Stimulated activated naive CD8-positive, alpha-beta T cell treated with anti-CD3 and anti-CD28 coated beads, Interleukin-15, amount 100 ng/mL, for 72 hours (primary cell): ENCODE measurements at regions not wholly inside any gene's neighbourhood (a gene's known extent, or its start where the extent isn't known, plus 50 kb on each side); places are given as distances from the start of the nearest gene placed in this dataset.

Source experiments
- ATAC-seq: fragments of 150-1000 bp; cut with Tn5 transposase; 2 replicates; pipeline ENCODE4 v1.10.0; 2021; ENCODE audit warnings: mild to moderate bottlenecking, moderate library complexity
- DNase-seq, 2 donors: peaks; one replicate each; pipeline ENCODE4 v3.0.0; 2021 to 2022
- H3K27ac Mint-ChIP-seq, 2 donors: one replicate each; pipeline ENCODE4 v1.8.0; 2022; ENCODE audit warnings: mild to moderate bottlenecking in 2 of 2, mixed read lengths in 2 of 2, moderate library complexity in 2 of 2
- H3K27me3 Mint-ChIP-seq: one replicate; pipeline ENCODE4 v1.8.0; 2022; ENCODE audit warnings: mixed read lengths
- H3K4me1 Mint-ChIP-seq: one replicate; pipeline ENCODE4 v1.8.0; 2022; ENCODE audit warnings: mild to moderate bottlenecking, mixed read lengths
- H3K4me3 Mint-ChIP-seq, 2 donors: one replicate each; pipeline ENCODE4 v1.8.0; 2022; ENCODE audit warnings: mild to moderate bottlenecking in 2 of 2, mixed read lengths in 2 of 2, moderate library complexity in 1 of 2
- H3K9me3 Mint-ChIP-seq, 2 donors: one replicate each; pipeline ENCODE4 v1.8.0; 2022; ENCODE audit warnings: mixed read lengths in 2 of 2

DNA sequence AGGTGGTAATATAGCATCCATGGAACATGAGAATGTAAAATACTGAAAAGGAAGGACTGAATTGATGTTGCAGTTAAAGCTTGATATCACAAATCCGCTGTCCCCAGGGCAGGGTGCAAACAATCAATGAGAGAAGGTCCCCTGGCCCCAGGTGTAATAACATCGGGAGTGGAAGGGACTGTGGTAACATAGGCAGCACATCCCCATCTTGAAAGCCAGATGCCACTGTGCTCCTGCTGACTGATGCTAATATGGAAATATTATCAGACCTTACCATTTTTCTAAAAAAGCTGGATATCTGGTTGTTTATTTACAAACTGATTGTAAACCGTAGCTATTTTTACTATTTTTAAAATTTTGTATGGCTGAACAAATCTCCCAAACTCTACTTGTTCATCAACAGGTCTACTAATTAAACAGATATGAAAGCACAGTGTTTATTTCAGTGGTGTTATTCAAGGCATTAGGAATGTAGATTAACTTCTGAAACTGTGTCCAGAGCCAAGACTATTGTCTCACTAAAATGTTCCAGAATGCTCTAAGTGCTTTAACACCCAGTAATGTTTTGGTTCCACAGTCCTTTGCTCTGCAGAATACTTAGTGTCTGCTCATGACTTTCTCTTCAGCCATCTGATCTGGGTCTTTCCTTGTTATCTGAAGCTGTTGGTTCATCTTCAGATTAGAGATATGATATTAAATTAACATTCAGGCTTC lies 386.0 kb upstream of the RARB start:
- no peaks in the 10 kb centered on the region for H3K27me3 Mint-ChIP-seq
- no peak overlapping the region for H3K27ac Mint-ChIP-seq
- no peak overlapping the region for H3K4me3 Mint-ChIP-seq
- DNase-seq: no peak
- ATAC-seq: no peak
- no peaks in the 10 kb centered on the region for H3K4me1 Mint-ChIP-seq
- H3K9me3 Mint-ChIP-seq: peaks cover 0 to 4% of the 10 kb centered on the region in 2 donors

DNA sequence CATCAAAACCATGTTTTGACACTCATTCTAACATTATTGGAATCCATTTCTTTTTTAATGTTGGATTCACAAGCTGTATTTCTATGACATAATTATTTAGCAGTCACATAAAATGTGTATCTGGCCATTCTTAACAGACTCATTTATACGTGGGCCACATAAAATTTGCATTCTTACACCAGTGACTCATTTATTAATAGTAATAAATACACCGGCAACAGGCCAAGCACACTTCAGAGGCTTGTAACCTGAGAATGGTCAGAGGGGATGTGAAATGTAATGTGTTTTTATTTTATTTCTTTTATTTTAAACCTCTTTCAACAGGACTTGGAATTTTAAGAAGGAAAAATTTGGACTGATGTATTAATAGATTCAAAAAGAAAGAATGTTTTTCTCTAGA lies 384.9 kb upstream of the RARB start:
- Mint-ChIP-seq H3K4me1 (no peaks in the 10 kb centered on the region), H3K27me3 (no peaks in the 10 kb centered on the region), H3K9me3 (peaks cover 4 to 6% of the 10 kb centered on the region in 2 donors), H3K4me3 (no peak overlapping the region), H3K27ac (no peak overlapping the region)
- ATAC-seq (no peak), DNase-seq (no peak)

DNA sequence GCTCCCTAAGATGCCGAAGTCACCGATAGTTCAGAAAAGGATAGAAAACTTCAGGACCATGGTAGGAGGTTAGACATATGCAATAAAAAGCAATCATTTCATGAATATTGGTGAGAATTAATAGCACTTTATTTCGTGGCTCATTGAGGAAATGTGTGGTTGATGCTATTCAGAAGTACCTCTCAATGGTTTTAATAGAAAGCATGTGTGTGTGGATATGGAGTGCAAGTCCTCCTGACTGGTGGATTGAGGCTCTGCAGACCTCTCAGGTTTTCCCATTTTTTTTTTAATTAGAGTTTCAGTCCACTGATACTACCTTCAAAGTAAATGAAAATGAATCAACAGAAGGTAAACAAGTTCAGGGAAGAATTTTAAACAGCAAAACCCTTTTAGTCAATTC lies 384.3 kb upstream of the RARB start:
- no peaks in the 10 kb centered on the region for H3K4me1 Mint-ChIP-seq
- no peaks in the 10 kb centered on the region for H3K27me3 Mint-ChIP-seq
- no peak for ATAC-seq
- no peak overlapping the region for H3K4me3 Mint-ChIP-seq
- peaks cover 4 to 7% of the 10 kb centered on the region in 2 donors for H3K9me3 Mint-ChIP-seq
- no peak for DNase-seq
- no peak overlapping the region for H3K27ac Mint-ChIP-seq

DNA sequence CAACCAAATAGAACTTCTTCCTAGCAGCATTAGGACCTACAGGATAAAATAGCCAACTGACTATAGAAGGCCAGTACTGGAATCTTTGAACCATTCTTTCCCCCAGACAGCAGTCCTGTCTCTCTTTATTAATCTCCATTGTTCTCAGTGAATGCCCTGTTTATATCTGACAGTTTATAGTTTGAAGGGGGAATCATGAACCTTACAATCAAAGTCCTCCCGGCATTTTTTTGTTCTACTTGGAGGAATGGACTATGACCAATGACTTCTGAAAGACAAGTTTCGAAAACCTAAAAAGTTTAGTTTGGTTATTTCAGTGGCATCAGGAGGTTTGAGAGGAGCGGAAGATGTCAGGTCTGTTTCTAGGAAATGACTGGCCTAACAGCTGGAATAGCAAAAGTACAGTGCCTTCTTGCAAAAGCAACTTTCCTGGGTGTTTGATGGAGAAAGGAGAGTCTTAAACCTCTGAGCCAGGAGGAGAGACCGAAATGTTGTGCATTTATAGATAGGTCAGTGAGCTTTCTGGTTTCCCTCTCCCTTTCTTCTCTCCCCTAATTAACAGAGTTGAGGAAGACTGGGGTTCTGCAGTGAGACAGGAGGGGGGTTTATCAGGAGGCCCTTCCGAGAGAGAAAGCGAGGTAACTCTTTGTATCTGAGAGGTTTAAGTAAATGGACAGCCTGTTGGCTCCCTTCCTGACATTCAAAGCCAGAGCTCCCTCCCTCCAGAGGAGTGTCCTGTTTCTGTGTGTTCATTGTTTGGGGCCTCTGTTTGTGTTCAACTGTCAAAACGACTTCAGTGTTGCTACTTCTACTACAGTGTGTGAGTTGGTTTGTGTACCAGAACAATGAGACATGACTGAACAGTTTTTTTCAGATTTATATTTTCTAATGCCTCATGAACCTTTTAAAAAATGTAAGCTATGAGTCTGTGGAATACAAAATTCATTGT lies 383.0 kb upstream of the RARB start:
- H3K9me3 Mint-ChIP-seq: peaks cover 7% of the 10 kb centered on the region in 2 donors
- ATAC-seq: no peak
- no peak for DNase-seq
- no peak overlapping the region for H3K4me3 Mint-ChIP-seq
- no peaks in the 10 kb centered on the region for H3K4me1 Mint-ChIP-seq
- no peaks in the 10 kb centered on the region for H3K27me3 Mint-ChIP-seq
- no peak overlapping the region for H3K27ac Mint-ChIP-seq

DNA sequence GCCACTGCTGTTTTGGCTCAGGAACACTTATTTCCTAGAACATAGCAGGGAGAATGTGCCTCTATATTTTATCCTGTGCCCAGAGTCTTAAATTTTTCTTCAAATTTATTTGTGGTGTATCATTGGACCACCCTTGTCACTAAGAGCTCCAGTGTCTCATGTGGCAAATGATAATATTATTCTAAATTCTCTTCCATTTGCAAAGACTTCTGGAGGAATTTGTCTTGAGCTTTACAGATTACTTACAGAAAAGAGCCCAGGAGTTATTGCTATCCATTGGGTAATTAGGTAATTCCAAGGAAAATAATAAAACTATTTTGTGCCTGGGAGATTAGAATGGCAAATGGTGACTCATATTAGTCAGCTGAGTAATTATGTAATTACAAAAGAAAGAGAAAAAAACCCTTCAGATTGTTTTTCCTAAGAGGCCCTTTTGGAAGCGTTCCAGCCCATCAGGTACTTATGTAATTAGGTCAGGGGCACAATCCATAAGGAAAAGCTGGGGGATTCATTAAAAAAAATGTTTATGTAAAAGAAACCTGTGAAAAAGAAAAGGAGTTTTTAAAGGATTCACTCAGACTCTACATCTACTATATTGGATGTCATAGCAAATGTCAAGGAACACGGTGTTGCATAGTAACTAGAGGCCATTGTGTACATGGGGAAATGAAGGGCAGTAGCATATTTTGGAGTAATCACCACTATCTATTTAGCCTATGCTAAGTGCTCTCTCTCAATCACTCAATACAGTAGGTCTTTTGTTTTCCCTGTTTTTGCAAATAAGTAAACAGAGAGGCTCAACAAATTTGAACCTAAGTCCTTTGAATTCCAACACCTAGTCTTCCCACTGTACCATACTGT lies 380.9 kb upstream of the RARB start:
- H3K4me3 Mint-ChIP-seq: no peak overlapping the region
- no peak overlapping the region for H3K27ac Mint-ChIP-seq
- H3K27me3 Mint-ChIP-seq: no peaks in the 10 kb centered on the region
- peaks cover 13 to 16% of the 10 kb centered on the region in 2 donors for H3K9me3 Mint-ChIP-seq
- H3K4me1 Mint-ChIP-seq: no peaks in the 10 kb centered on the region
- no peak for ATAC-seq
- no peak for DNase-seq

DNA sequence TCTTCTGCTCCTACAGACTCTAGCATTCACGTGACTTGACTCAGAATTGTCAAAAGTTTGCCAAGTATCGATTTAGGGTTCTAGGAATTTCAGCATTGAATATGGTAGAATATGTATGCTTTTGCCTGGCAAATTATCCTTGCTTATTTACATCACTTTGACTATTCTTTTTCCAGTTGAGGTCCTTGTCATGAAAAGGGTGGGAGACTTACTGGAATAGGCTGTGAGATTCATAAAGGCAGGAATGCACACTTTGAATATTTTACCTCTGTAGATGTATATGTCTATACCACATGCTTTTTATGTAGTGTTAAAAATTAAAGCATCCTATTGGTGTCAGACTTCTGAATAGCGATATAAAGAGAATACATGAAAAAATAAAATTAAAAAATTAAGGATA lies 378.8 kb upstream of the RARB start:
- H3K4me3 Mint-ChIP-seq: no peak overlapping the region
- no peak for DNase-seq
- no peak overlapping the region for H3K27ac Mint-ChIP-seq
- H3K9me3 Mint-ChIP-seq: peaks cover 10 to 16% of the 10 kb centered on the region in 2 donors
- no peaks in the 10 kb centered on the region for H3K4me1 Mint-ChIP-seq
- no peaks in the 10 kb centered on the region for H3K27me3 Mint-ChIP-seq
- no peak for ATAC-seq

DNA sequence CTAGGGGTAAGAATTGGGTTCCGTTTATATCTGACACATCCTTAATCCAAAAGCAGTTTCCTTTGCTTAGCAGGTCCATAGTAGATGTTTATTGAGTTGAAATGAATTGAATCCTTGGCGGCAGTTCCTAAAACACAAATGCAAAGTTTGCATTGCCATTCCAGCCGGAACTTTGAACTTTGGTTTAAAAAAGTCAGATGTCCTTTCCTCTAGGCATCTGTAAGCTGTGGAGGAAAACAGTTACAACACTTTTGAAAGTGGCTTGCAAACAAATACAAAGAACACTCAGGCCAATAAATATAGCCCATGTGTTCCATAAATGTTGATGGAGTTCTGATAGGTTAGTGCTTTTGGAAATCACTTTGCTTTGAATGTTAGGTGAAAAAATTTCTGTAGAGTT lies 374.7 kb upstream of the RARB start:
- no peak overlapping the region for H3K4me3 Mint-ChIP-seq
- no peak for ATAC-seq

DNA sequence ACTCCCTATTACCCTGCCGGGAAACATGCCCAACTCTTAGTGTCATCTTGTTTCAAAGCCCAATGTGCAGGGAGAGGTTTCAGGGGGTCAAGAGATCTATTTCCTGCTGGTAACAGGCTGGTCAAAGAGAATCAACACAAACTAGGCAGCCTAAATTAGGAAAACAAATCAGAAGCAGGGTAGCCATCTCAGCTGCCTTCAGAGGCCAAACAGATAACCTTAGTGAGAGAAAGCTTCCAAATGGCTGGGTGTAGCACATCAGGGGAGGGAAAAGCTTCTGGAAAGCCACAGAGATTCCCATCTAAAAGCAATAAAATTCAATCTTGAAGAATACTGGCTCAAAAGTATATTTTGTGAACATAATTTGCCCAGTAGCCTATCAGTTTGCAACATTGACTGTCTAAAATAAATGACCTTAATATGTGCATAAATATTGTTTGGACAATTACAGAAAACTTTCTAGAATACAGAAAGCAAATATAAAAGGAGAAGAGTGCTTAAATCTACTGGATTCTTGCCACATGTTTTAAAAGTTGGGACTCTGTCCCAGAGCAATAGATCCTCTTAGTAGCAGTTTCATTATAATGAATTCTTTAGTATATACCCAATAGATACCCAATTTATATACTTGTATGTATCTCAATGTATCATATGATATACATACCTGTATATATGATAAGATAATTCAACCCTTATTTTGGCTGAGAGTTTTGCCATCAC lies 371.9 kb upstream of the RARB start:
- Mint-ChIP-seq H3K4me1 (no peaks in the 10 kb centered on the region), H3K9me3 (peaks cover 0 to 1% of the 10 kb centered on the region in 2 donors), H3K27me3 (no peaks in the 10 kb centered on the region), H3K27ac (no peak overlapping the region), H3K4me3 (no peak overlapping the region)
- ATAC-seq (no peak), DNase-seq (no peak)

More for the DNA sequence above, 374.7 kb upstream of the RARB start:
- no peak overlapping the region for H3K27ac Mint-ChIP-seq
- no peak for DNase-seq
- H3K9me3 Mint-ChIP-seq: peaks cover 9 to 10% of the 10 kb centered on the region in 2 donors
- H3K27me3 Mint-ChIP-seq: no peaks in the 10 kb centered on the region
- H3K4me1 Mint-ChIP-seq: no peaks in the 10 kb centered on the region

DNA sequence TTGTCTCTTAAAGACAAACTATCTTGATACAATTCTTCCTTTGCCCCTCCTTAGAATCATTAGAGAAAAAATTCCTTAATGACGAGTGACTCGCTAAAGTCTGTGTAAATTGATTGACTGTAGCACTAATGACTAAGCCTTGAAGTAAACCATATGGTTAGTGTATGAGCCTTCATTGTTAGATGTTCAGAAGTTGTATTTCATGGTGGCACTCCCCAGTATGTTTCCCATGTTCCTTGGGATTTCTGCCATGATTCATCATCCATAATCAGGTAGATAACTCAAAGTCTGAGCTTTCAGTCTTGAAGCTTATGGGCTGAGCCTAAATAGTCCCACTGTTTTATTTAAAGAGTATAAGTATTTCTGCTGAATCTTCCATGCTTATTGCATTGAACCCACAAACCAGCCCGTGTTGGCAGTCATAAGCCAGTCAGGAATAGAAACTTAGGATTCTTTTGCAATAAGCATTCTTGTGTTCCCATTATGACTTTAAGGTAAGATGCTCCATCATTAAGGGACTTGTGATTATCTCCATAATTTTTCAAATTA lies 371.2 kb upstream of the RARB start:
- Mint-ChIP-seq H3K27ac (no peak overlapping the region), H3K4me3 (no peak overlapping the region), H3K9me3 (no peaks in the 10 kb centered on the region), H3K27me3 (no peaks in the 10 kb centered on the region), H3K4me1 (no peaks in the 10 kb centered on the region)
- no peak for ATAC-seq
- DNase-seq: no peak

DNA sequence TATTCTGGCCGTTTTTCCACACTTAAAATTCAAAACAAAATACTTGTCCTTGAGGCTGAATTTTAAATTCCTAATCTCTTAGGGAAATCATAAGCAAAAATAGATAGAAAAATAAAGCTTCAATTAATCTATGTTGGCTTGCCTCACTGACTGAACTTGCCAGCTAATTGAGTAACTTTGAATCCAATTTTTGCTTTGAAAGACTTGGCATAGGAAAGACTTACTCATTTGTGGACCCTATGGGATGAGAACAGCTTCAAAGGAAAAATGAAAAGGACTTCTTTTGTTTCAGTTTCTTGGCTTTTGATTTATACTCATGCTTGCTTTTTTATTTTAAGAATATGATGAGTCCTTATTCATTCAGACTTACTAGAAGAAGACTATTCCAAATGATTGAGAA lies 370.7 kb upstream of the RARB start:
- ATAC-seq (no peak), DNase-seq (no peak)
- Mint-ChIP-seq H3K9me3 (no peaks in the 10 kb centered on the region), H3K4me1 (no peaks in the 10 kb centered on the region), H3K27me3 (no peaks in the 10 kb centered on the region), H3K4me3 (no peak overlapping the region), H3K27ac (no peak overlapping the region)

DNA sequence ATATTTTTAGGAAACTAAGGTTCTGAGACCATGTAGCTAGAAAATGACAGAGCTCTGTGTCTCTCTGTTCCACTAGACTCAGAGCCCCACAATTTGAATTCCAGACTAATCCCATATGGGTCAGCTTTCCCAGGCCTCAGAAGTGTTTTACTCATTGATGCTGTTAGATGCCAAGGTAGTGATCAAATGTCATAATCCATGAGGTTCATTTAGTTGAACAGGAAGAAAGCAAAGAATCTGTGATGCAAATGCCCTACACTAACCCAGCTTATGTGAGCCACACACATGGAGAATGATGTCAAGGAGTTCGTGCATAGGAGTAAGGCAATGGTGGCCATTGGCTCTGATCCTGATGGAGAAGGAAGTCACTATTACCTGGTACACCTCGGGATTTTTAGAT lies 363.4 kb upstream of the RARB start:
- DNase-seq (no peak), ATAC-seq (no peak)
- no peaks in the 10 kb centered on the region for H3K9me3 Mint-ChIP-seq
- H3K4me3 Mint-ChIP-seq: no peak overlapping the region
- H3K27ac Mint-ChIP-seq: no peak overlapping the region
- H3K27me3 Mint-ChIP-seq: no peaks in the 10 kb centered on the region
- H3K4me1 Mint-ChIP-seq: no peaks in the 10 kb centered on the region

DNA sequence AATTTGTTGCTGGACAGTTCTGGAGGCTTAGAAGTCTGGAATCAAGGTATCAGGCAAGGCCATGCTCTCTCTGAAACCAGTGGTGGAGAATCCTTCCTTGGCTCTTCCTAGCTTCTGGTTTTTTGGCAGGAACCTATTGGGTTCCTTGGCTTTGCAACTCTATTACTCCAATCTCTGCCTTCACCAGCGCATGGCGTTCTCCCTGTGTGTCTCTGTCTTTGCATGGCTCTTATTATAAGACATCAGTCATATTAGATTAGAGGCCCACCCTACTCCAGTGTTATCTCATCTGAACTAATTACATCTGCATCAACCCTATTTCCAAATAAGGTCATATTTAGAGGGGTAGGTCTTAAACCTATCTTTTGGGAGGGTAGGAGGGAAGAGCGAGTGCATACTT lies 358.1 kb upstream of the RARB start:
- Mint-ChIP-seq H3K4me1 (no peaks in the 10 kb centered on the region), H3K27ac (no peak overlapping the region), H3K27me3 (no peaks in the 10 kb centered on the region), H3K9me3 (peaks cover 5 to 15% of the 10 kb centered on the region in 2 donors), H3K4me3 (no peak overlapping the region)
- DNase-seq: no peak
- ATAC-seq: no peak

DNA sequence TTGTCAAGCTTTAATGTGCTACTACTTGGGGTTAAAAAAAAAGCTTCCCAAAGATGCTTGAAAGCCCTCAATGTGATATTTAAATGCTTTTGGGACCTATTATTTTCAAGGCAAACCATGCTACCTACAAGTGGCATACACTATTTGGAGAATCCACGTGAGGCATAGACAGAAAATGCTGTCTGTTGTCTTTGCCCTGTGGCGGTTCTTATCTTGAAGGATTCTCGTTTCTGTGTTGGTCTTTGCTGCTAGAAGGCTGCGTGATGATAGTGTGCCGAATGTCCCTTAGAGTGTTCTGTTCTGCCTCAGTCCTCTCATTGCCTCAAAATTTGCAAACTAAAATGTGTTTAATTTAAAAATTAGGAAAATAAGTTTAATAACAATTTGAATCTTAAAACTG lies 356.2 kb upstream of the RARB start:
- H3K4me3 Mint-ChIP-seq: no peak overlapping the region
- H3K27me3 Mint-ChIP-seq: no peaks in the 10 kb centered on the region
- no peak overlapping the region for H3K27ac Mint-ChIP-seq
- no peak for DNase-seq
- H3K4me1 Mint-ChIP-seq: no peaks in the 10 kb centered on the region
- H3K9me3 Mint-ChIP-seq: peaks cover 5 to 15% of the 10 kb centered on the region in 2 donors
- no peak for ATAC-seq

DNA sequence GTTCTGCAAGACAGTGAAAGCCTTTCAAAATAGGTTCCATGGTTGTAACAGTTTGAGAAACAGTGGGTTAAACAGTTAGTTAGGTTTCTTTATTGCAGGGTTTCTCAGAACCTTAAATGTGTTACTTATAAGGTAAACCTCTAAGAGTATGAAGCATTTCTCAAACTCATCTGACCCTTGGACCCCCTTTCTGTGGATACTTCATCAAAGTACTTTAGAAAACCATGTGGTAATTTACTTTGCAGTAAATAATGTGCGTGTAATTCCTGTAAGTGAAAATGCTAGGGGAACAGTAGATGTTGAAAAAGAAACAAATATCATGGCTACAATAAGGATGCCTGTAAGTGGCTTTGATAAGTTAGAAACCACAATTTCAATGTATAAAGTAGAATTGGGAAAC lies 354.6 kb upstream of the RARB start:
- Mint-ChIP-seq H3K9me3 (peaks cover 5 to 15% of the 10 kb centered on the region in 2 donors), H3K27ac (no peak overlapping the region), H3K27me3 (no peaks in the 10 kb centered on the region), H3K4me3 (no peak overlapping the region), H3K4me1 (no peaks in the 10 kb centered on the region)
- ATAC-seq (no peak), DNase-seq (no peak)

DNA sequence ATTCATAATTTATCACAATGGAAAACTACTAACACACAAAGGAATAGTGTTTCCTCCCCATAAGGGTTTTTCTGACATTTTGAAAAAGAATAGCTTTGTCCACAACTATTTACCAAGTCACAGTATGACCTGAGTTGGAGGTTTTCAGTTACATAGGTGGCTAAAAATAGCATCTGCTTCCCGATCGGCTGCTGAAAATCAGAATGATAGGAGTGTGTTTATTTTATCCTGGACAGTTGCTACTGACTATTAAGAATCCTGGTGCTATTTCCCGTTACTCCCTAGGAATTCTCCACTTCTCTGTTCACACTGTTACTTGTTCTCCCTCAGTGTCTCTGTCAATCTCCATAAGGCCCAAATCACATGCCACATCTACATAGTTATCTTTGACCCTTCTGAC lies 353.9 kb upstream of the RARB start:
- Mint-ChIP-seq H3K27ac (peak overlapping the region in 1 of 2 donors; percentile 2), H3K4me1 (no peaks in the 10 kb centered on the region), H3K4me3 (no peak overlapping the region), H3K27me3 (no peaks in the 10 kb centered on the region), H3K9me3 (peaks cover 5 to 15% of the 10 kb centered on the region in 2 donors)
- DNase-seq (no peak), ATAC-seq (no peak)
